DOHH2 (cell line): ENCODE measurements at regions not wholly inside any gene's neighbourhood (a gene's known extent, or its start where the extent isn't known, plus 50 kb on each side); places are given as distances from the start of the nearest gene placed in this dataset.

Experiments
- H3F3A ChIP-seq: fragments of 200-600 bp; sonication (generic), shearing (Covaris generic); 2 replicates; pipeline ENCODE4 v1.6.0; 2016; ENCODE audit warnings: antibody characterized with exemption, mild to moderate bottlenecking; ENCODE audit not compliant: control insufficient read depth, insufficient read depth
- H3K27ac ChIP-seq: fragments of 200-600 bp; sonication (generic); 2 replicates; pipeline ENCODE4 v1.5.1; 2014; ENCODE audit warnings: low read depth, mild to moderate bottlenecking, low read length, moderate library complexity
- H3K27me3 ChIP-seq: fragments of 200-600 bp; sonication (generic); 2 replicates; pipeline ENCODE4 v1.6.1; 2014; ENCODE audit warnings: mild to moderate bottlenecking, low read length, mixed read lengths; ENCODE audit not compliant: control insufficient read depth
- H3K36me3 ChIP-seq: fragments of 200-600 bp; sonication (generic); 2 replicates; pipeline ENCODE4 v1.6.1; 2014; ENCODE audit warnings: mild to moderate bottlenecking, low read length, moderate library complexity, mixed read lengths; ENCODE audit not compliant: control insufficient read depth
- H3K4me1 ChIP-seq: fragments of 200-600 bp; sonication (generic); 2 replicates; pipeline ENCODE4 v1.6.1; 2014; ENCODE audit warnings: mild to moderate bottlenecking, low read length, mixed read lengths; ENCODE audit not compliant: control insufficient read depth
- H3K4me2 ChIP-seq: fragments of 200-600 bp; sonication (generic); 2 replicates; pipeline ENCODE4 v1.6.0; 2014; ENCODE audit warnings: mild to moderate bottlenecking, low read length, moderate library complexity
- H3K4me3 ChIP-seq: fragments of 200-600 bp; sonication (generic); 2 replicates; pipeline ENCODE4 v1.5.1; 2014; ENCODE audit warnings: mild to moderate bottlenecking, low read length, mixed read lengths
- H3K79me2 ChIP-seq: fragments of 200-600 bp; sonication (generic); 2 replicates; pipeline ENCODE4 v1.6.1; 2014; ENCODE audit warnings: mild to moderate bottlenecking, low read length, mixed read lengths; ENCODE audit not compliant: control insufficient read depth
- H3K9me2 ChIP-seq: fragments of 200-600 bp; sonication (generic); replicated peaks from 2 replicates; pipeline ENCODE4 v1.6.1; 2014; ENCODE audit warnings: mild to moderate bottlenecking, low read length, mixed read lengths; ENCODE audit not compliant: control insufficient read depth
- H3K9me3 ChIP-seq: fragments of 200-600 bp; sonication (generic); 2 replicates; pipeline ENCODE4 v1.6.1; 2014; ENCODE audit warnings: antibody characterized with exemption, low read length, mixed read lengths; ENCODE audit not compliant: control insufficient read depth, insufficient read depth
- H4K20me1 ChIP-seq: fragments of 200-600 bp; sonication (generic); 2 replicates; pipeline ENCODE4 v1.6.0; 2014; ENCODE audit warnings: low read depth, mild to moderate bottlenecking, antibody characterized with exemption, low read length, moderate library complexity; ENCODE audit not compliant: control insufficient read depth, insufficient read depth
- EZH2phosphoT487 ChIP-seq: fragments of 200-600 bp; sonication (generic); IDR thresholded peaks from 2 replicates; pipeline ENCODE4 v1.6.1; 2017; ENCODE audit warnings: borderline replicate concordance, mild to moderate bottlenecking, antibody characterized with exemption, low read length, moderate library complexity, mixed read lengths
- TF ChIP-seq, protein P1 (sequence below): fragments of 200-600 bp; sonication (generic); IDR thresholded peaks from one replicate; pipeline ENCODE4 v1.5.1; 2014; ENCODE audit warnings: antibody characterized with exemption, mild to moderate bottlenecking, low read depth, low read length; ENCODE audit not compliant: poor library complexity, severe bottlenecking

DNA sequence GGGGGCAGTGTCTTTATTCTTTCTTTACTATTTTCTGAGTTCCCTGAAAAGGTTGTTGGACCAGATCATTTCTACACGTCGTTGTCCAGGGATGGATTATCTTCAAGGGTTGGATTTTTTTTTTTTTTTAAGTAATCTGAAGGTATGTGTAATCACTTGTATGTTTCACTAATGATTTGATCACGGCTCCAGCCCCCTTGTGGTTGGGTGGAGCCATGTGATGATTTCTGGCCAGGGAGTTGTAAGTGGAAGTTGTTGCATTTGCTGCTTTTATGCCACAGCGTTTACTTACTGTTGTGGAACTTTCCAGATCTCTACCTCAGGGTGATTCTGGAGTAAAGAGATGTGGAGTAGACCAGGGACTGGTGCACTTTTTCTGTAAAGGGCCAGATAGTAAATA lies 390.3 kb downstream of the AACS start:
- Histone ChIP-seq H3K36me3 (no peaks in the 10 kb centered on the region), H3K9me2 (no peaks in the 10 kb centered on the region), H3K4me1 (peaks cover 25% of the 10 kb centered on the region), H3K27ac (no peak overlapping the region), H3K4me2 (peak overlapping the region; percentile 18; the same call in 1 of the 2 replicates), H3K9me3 (peaks cover 15% of the 10 kb centered on the region), H3K27me3 (no peaks in the 10 kb centered on the region), H3K79me2 (no peaks in the 10 kb centered on the region), H3F3A (no peaks in the 10 kb centered on the region), H3K4me3 (no peak overlapping the region), H4K20me1 (no peaks in the 10 kb centered on the region)
- TF ChIP-seq, protein P1, sequence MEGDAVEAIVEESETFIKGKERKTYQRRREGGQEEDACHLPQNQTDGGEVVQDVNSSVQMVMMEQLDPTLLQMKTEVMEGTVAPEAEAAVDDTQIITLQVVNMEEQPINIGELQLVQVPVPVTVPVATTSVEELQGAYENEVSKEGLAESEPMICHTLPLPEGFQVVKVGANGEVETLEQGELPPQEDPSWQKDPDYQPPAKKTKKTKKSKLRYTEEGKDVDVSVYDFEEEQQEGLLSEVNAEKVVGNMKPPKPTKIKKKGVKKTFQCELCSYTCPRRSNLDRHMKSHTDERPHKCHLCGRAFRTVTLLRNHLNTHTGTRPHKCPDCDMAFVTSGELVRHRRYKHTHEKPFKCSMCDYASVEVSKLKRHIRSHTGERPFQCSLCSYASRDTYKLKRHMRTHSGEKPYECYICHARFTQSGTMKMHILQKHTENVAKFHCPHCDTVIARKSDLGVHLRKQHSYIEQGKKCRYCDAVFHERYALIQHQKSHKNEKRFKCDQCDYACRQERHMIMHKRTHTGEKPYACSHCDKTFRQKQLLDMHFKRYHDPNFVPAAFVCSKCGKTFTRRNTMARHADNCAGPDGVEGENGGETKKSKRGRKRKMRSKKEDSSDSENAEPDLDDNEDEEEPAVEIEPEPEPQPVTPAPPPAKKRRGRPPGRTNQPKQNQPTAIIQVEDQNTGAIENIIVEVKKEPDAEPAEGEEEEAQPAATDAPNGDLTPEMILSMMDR, result peak; percentile 57
- no peak for TF ChIP-seq EZH2phosphoT487

DNA sequence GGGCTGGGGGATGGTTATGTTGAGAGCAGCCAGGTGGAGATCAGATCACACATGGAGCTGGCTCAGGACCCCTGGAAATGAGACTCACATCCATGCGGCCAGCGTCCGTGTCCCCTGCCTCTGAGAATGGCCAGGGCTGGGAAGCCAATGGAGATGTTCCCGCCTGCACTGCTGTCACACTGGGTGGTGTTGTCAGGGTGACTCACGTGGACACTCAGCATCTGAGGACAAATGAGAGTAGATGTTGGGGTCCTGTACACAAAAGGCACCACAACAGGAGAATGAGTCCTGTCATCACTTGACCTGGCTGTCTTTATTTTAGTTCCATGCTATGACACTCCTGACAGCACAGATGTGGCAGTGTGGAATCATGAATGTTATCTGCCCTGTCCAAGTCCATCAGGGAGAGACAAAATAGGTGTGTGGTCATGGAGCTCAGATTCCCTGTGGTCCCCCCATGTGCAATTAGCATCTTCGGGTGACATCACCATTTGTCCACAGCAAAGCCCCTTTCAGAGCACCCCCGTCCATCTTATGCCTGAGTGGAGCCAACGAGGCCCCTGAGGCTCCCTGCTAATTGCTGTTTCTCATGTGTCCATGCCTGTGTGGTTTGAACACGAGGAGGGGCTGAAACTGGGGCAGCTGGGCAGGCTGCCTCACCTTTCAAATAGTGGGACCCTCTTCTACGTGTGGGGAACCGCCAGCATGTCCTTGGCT lies 393.5 kb downstream of the AACS start:
- no peaks in the 10 kb centered on the region for H3K36me3 ChIP-seq
- H3K9me3 ChIP-seq, result peaks cover 8% of the 10 kb centered on the region; the same call in 1 of the 2 replicates
- no peak for TF ChIP-seq EZH2phosphoT487
- TF ChIP-seq, protein P1, result no peak
- no peaks in the 10 kb centered on the region for H3K79me2 ChIP-seq
- H3F3A ChIP-seq, result no peaks in the 10 kb centered on the region
- no peak overlapping the region for H3K4me2 ChIP-seq
- H4K20me1 ChIP-seq, result no peaks in the 10 kb centered on the region
- no peaks in the 10 kb centered on the region for H3K9me2 ChIP-seq
- H3K27me3 ChIP-seq, result no peaks in the 10 kb centered on the region
- H3K4me1 ChIP-seq, result peaks cover 29% of the 10 kb centered on the region
- no peak overlapping the region for H3K4me3 ChIP-seq
- H3K27ac ChIP-seq, result no peak overlapping the region

DNA sequence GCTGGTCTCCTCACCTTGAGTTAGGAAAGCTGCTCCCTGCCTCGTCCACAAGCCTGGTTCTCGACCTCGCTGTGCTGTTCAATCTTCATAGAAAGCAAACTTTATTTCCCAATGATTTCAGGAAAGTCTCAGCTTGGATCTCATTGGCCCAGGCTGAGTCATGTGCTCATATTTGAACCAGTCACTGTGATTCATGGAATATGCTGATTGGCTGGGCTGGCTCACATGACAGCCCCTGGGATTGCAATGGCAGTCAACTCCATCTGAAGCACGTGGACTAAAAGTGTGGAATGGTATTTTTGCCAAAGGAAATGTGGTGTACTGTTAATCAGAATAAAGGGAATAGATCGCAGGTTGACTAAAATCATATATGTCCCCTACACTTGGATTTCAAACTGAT lies 396.6 kb downstream of the AACS start:
- H4K20me1 ChIP-seq, result no peaks in the 10 kb centered on the region
- no peaks in the 10 kb centered on the region for H3K27me3 ChIP-seq
- H3F3A ChIP-seq, result no peaks in the 10 kb centered on the region
- H3K9me3 ChIP-seq, result peaks cover 8% of the 10 kb centered on the region; the same call in 1 of the 2 replicates
- H3K4me2 ChIP-seq, result no peak overlapping the region
- H3K36me3 ChIP-seq, result no peaks in the 10 kb centered on the region
- peaks cover 17% of the 10 kb centered on the region for H3K4me1 ChIP-seq
- H3K79me2 ChIP-seq, result no peaks in the 10 kb centered on the region
- H3K9me2 ChIP-seq, result no peaks in the 10 kb centered on the region
- no peak overlapping the region for H3K4me3 ChIP-seq
- no peak overlapping the region for H3K27ac ChIP-seq
- TF ChIP-seq, protein P1, result no peak
- TF ChIP-seq EZH2phosphoT487, result no peak
